H9 (cell line): ENCODE measurements at regions not wholly inside any gene's neighbourhood (a gene's known extent, or its start where the extent isn't known, plus 50 kb on each side); places are given as distances from the start of the nearest gene placed in this dataset.

ENCODE experiments used
- DNase-seq: peaks from one replicate; pipeline ENCODE4 v3.0.0-alpha.2; 2017
- H2AFZ ChIP-seq: one replicate; pipeline ENCODE4 v1.6.1; 2013; ENCODE audit warnings: mild to moderate bottlenecking, low read length, control low read depth, moderate library complexity
- H2AK5ac ChIP-seq: 2 replicates; pipeline ENCODE4 v1.6.1; 2013; ENCODE audit warnings: low read length, control low read depth, mixed read lengths; ENCODE audit not compliant: insufficient read length
- H2BK120ac ChIP-seq: one replicate; pipeline ENCODE4 v1.6.1; 2013; ENCODE audit warnings: low read depth, mild to moderate bottlenecking, low read length, control low read depth, inconsistent platforms; ENCODE audit not compliant: poor library complexity, severe bottlenecking
- H2BK12ac ChIP-seq: 2 replicates; pipeline ENCODE4 v1.6.1; 2013; ENCODE audit warnings: low read length, control low read depth, mixed read lengths, low read depth; ENCODE audit not compliant: insufficient read length
- H2BK15ac ChIP-seq: 2 replicates; pipeline ENCODE4 v1.6.1; 2013; ENCODE audit warnings: low read depth, low read length, control low read depth
- H2BK20ac ChIP-seq: one replicate; pipeline ENCODE4 v1.6.1; 2013; ENCODE audit warnings: low read depth, mild to moderate bottlenecking, low read length, control low read depth, inconsistent platforms; ENCODE audit not compliant: poor library complexity, severe bottlenecking
- H2BK5ac ChIP-seq: 2 replicates; pipeline ENCODE4 v1.6.1; 2013; ENCODE audit warnings: low read length, control low read depth, mixed read lengths; ENCODE audit not compliant: insufficient read length
- H3K14ac ChIP-seq: 2 replicates; pipeline ENCODE4 v1.6.1; 2013; ENCODE audit warnings: low read length, control low read depth; ENCODE audit not compliant: insufficient read depth
- H3K18ac ChIP-seq: 2 replicates; pipeline ENCODE4 v1.6.1; 2013; ENCODE audit warnings: low read depth, mild to moderate bottlenecking, mixed read lengths, low read length, control low read depth; ENCODE audit not compliant: insufficient read length
- H3K23ac ChIP-seq: 2 replicates; pipeline ENCODE4 v1.6.1; 2013; ENCODE audit warnings: low read length, control low read depth, mixed read lengths, low read depth; ENCODE audit not compliant: insufficient read length
- H3K23me2 ChIP-seq: 2 replicates; pipeline ENCODE4 v1.6.1; 2013; ENCODE audit warnings: low read depth, mild to moderate bottlenecking, mixed read lengths, low read length, control low read depth; ENCODE audit not compliant: insufficient read length, poor library complexity, severe bottlenecking
- H3K27ac ChIP-seq: 2 replicates; pipeline ENCODE4 v1.5.1; 2013; ENCODE audit warnings: low read length, control low read depth, mixed read lengths, low read depth; ENCODE audit not compliant: insufficient read length
- H3K27me3 ChIP-seq: 2 replicates; pipeline ENCODE4 v1.6.1; 2013; ENCODE audit warnings: low read length, control low read depth, inconsistent platforms; ENCODE audit not compliant: insufficient read depth
- H3K4ac ChIP-seq: 2 replicates; pipeline ENCODE4 v1.6.1; 2013; ENCODE audit warnings: low read depth, mild to moderate bottlenecking, control low read depth, inconsistent platforms, low read length, moderate library complexity
- H3K4me1 ChIP-seq: 2 replicates; pipeline ENCODE4 v1.6.1; 2013; ENCODE audit warnings: low read length, control low read depth, inconsistent platforms; ENCODE audit not compliant: insufficient read depth
- H3K4me2 ChIP-seq: 2 replicates; pipeline ENCODE4 v1.6.1; 2013; ENCODE audit warnings: low read length, control low read depth, mixed read lengths; ENCODE audit not compliant: insufficient read length, insufficient read depth
- H3K56ac ChIP-seq: 2 replicates; pipeline ENCODE4 v1.6.1; 2013; ENCODE audit warnings: low read depth, mild to moderate bottlenecking, mixed read lengths, low read length, control low read depth; ENCODE audit not compliant: insufficient read length
- H3K79me1 ChIP-seq: 2 replicates; pipeline ENCODE4 v1.6.1; 2013; ENCODE audit warnings: low read depth, mild to moderate bottlenecking, moderate library complexity, low read length, control low read depth, inconsistent platforms; ENCODE audit not compliant: insufficient read depth, poor library complexity, severe bottlenecking
- H3K79me2 ChIP-seq: 2 replicates; pipeline ENCODE4 v1.6.1; 2013; ENCODE audit warnings: low read length, control low read depth, inconsistent platforms; ENCODE audit not compliant: insufficient read depth
- H3K9ac ChIP-seq: 2 replicates; pipeline ENCODE4 v1.6.1; 2013; ENCODE audit warnings: low read length, control low read depth, mixed read lengths; ENCODE audit not compliant: insufficient read length; ENCODE audit errors: extremely low read depth
- H3K9me3 ChIP-seq: one replicate; pipeline ENCODE4 v1.6.1; 2013; ENCODE audit warnings: low read depth, low read length, inconsistent platforms; ENCODE audit not compliant: control insufficient read depth
- H3T11ph ChIP-seq: one replicate; pipeline ENCODE4 v1.6.1; 2013; ENCODE audit warnings: mild to moderate bottlenecking, low read length, control low read depth, inconsistent platforms
- H4K20me1 ChIP-seq: one replicate; pipeline ENCODE4 v1.6.1; 2013; ENCODE audit not compliant: control insufficient read depth, insufficient read length, insufficient read depth
- H4K5ac ChIP-seq: 2 replicates; pipeline ENCODE4 v1.6.1; 2013; ENCODE audit warnings: low read depth, mild to moderate bottlenecking, mixed read lengths, low read length, control low read depth; ENCODE audit not compliant: insufficient read length
- H4K8ac ChIP-seq: replicated peaks from 2 replicates; pipeline ENCODE4 v1.6.1; 2013; ENCODE audit warnings: low read length, control low read depth, mixed read lengths, low read depth; ENCODE audit not compliant: insufficient read length
- H4K91ac ChIP-seq: 2 replicates; pipeline ENCODE4 v1.6.1; 2013; ENCODE audit warnings: low read depth, mild to moderate bottlenecking, moderate library complexity, mixed read lengths, low read length, control low read depth; ENCODE audit not compliant: insufficient read length
- H3K27ac Mint-ChIP-seq, 3 experiments: 2 replicates in 2 of 3; 3 replicates in 1 of 3; pipeline ENCODE4 v1.8.0; 2020 to 2021; ENCODE audit warnings: mixed read lengths in 3 of 3, mild to moderate bottlenecking in 1 of 3, moderate library complexity in 1 of 3
- H3K27me3 Mint-ChIP-seq: 2 replicates; pipeline ENCODE4 v1.8.0; 2021; ENCODE audit warnings: low read depth, mild to moderate bottlenecking, moderate library complexity, mixed read lengths
- H3K36me3 Mint-ChIP-seq, 3 experiments: 2 replicates in 2 of 3; 3 replicates in 1 of 3; pipeline ENCODE4 v1.8.0; 2020 to 2021; ENCODE audit warnings: low read depth in 3 of 3, mixed read lengths in 3 of 3; ENCODE audit not compliant: insufficient read depth in 1 of 3
- H3K4me1 Mint-ChIP-seq, 2 experiments: 2 replicates each; pipeline ENCODE4 v1.8.0; 2020; ENCODE audit warnings: mixed read lengths in 2 of 2
- H3K4me3 Mint-ChIP-seq, 2 experiments: 2 replicates in 1 of 2; 3 replicates in 1 of 2; pipeline ENCODE4 v1.8.0; 2020 to 2021; ENCODE audit warnings: mild to moderate bottlenecking in 2 of 2, mixed read lengths in 2 of 2, moderate library complexity in 1 of 2
- H3K9me3 Mint-ChIP-seq, 2 experiments: 2 replicates in 1 of 2; 3 replicates in 1 of 2; pipeline ENCODE4 v1.8.0; 2020; ENCODE audit warnings: mild to moderate bottlenecking in 2 of 2, mixed read lengths in 2 of 2, moderate library complexity in 1 of 2
- TF ChIP-seq, protein P1 (sequence below): fragments of 200-600 bp; sonication (generic); conservative IDR thresholded peaks from 3 replicates; pipeline ENCODE4 v1.8.0; 2021; ENCODE audit warnings: antibody characterized with exemption, mild to moderate bottlenecking

- Histone ChIP-seq H3K18ac (no peak overlapping the region), H2AK5ac (no peak overlapping the region), H2BK120ac (no peak overlapping the region), H3K27ac (no peak overlapping the region), H3K79me1 (no peaks in the 10 kb centered on the region), H3K14ac (no peak overlapping the region), H4K20me1 (no peaks in the 10 kb centered on the region), H3K9me3 (peaks cover 10% of the 10 kb centered on the region), H3K4me1 (no peaks in the 10 kb centered on the region; the same call in 1 of the 2 replicates), H3T11ph (no peak overlapping the region), H3K27me3 (no peaks in the 10 kb centered on the region), H3K9ac (no peak overlapping the region), H4K5ac (no peak overlapping the region), H3K4me2 (no peak overlapping the region), H2BK15ac (no peak overlapping the region), H3K56ac (no peak overlapping the region), H2AFZ (no peak overlapping the region), H3K23ac (no peak overlapping the region), H2BK5ac (no peak overlapping the region), H2BK12ac (no peak overlapping the region), H4K91ac (no peak overlapping the region), H3K4ac (no peak overlapping the region), H3K23me2 (no peaks in the 10 kb centered on the region), H2BK20ac (no peak overlapping the region), H4K8ac (no peak overlapping the region), H3K79me2 (no peaks in the 10 kb centered on the region)
- Mint-ChIP-seq H3K4me1 (peaks cover 22% of the 10 kb centered on the region in 2 experiments), H3K27ac (peak overlapping the region in 1 of 3 experiments; percentile 81; a peak in 2 of 7 replicates), H3K27me3 (no peaks in the 10 kb centered on the region; the same call in 1 of the 2 replicates), H3K36me3 (peaks cover 28 to 46% (median 42%) of the 10 kb centered on the region in 3 experiments), H3K9me3 (peaks cover 40 to 57% of the 10 kb centered on the region in 2 experiments), H3K4me3 (no peak overlapping the region)
- TF ChIP-seq, protein P1, sequence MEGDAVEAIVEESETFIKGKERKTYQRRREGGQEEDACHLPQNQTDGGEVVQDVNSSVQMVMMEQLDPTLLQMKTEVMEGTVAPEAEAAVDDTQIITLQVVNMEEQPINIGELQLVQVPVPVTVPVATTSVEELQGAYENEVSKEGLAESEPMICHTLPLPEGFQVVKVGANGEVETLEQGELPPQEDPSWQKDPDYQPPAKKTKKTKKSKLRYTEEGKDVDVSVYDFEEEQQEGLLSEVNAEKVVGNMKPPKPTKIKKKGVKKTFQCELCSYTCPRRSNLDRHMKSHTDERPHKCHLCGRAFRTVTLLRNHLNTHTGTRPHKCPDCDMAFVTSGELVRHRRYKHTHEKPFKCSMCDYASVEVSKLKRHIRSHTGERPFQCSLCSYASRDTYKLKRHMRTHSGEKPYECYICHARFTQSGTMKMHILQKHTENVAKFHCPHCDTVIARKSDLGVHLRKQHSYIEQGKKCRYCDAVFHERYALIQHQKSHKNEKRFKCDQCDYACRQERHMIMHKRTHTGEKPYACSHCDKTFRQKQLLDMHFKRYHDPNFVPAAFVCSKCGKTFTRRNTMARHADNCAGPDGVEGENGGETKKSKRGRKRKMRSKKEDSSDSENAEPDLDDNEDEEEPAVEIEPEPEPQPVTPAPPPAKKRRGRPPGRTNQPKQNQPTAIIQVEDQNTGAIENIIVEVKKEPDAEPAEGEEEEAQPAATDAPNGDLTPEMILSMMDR = no peak
- no peak for DNase-seq
Observed at GRCh38 chr6:148649454-148649963, 97.3 kb upstream of the UST start.
